Right ventricle myocardium inferior (tissue), 1 donor: ENCODE measurements at regions not wholly inside any gene's neighbourhood (a gene's known extent, or its start where the extent isn't known, plus 50 kb on each side); places are given as distances from the start of the nearest gene placed in this dataset.
"Not testable (repeated sequence)": the region's sequence is repeated elsewhere in the genome, so short reads cannot be mapped to it uniquely, and the experiment has no call there.

Experiments
- ATAC-seq: fragments of 200-7000 bp; cut with Tn5 transposase; one replicate; pipeline ENCODE4 v1.9.1; 2020; ENCODE audit warnings: mild to moderate bottlenecking, moderate library complexity
- DNase-seq: peaks from one replicate; pipeline ENCODE4 v3.0.0; 2021; ENCODE audit errors: missing footprints
- intact Hi-C: fragments of 100-400 bp; cut with DNase I; formaldehyde crosslinking; loops from one replicate; pipeline ENCODE4 v1.11.0; 2022
- donor health status: DM: no; HTN: yes; CAD: no; lungs with severe emphysema.

- DNase-seq, intact Hi-C loops, ATAC-seq: not testable (repeated sequence)
Observed at GRCh38 chrX:131682735-131683134, 138.9 kb downstream of the OR13H1 start.

DNA sequence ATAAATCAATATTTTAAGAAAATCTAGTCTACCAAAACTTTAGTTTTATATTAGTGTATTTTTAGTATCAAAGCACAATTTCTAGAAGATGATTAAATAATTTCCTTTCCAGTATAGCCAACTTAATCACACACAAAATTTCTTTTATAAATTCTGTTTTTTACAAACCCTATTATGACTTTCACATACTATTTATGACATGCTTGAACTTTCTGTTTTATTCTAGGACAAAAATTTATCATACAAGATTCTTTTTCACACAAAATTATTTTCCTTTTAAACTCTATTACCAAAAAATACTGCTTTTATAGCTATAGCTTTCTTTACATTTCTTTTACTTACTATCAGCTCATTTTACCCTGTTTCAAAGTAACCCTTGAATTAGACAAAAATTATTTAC lies 149.5 kb downstream of the OR13H1 start:
- ATAC-seq (no peak), DNase-seq (no peak)
- intact Hi-C loops, result no loop called here

GRCh38 chrX:131696989-131697388 lies 153.1 kb downstream of the OR13H1 start:
- intact Hi-C loops, DNase-seq, ATAC-seq: not testable (repeated sequence)

DNA sequence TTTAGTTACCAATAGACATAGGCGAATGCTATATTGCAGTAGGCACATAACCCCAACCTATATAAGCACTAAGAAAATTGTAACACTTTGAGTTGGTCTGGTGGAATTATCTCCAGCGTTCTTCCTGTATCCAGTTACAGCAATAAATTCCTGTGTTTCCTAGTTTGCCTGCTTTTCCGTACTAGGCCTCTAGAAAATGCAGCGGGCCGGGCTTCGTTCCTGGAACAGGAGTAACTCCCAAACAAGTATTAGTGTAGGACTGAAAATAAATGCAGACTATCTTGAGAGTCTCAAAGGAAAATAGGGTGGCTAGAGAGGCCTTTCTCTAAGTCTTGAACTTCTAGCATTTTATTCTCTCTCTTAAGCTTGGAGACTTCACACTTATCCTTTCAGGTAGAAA lies 159.8 kb downstream of the OR13H1 start:
- ATAC-seq, result no peak
- DNase-seq, result no peak
- intact Hi-C loops, result no loop called here

DNA sequence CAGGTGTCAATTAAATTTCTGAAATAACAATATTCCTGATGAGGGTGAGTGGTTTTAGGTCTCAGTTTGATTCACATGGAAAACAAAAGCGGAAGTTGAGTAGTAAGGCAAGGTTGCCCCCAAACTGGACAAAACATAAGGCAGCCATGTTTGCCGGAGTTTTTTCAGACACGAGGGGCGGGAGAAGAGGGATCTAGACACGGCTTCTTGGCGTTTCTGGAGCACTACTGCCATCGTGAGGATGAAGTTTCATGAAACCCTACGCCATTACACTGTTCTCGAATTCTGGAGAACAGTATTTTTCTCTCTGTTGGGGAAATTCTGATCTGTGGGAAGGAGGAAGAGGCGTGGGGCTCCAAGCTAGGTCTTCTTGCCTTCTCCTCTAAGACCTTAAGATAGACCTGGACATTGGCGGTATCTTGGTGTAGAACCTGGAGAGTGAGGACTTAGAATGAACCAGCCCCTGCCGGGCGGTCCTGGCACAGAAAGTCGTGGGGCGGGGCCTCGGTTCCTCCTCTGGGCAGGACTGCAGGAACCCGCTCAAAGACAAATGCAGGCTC lies 160.3 kb downstream of the OR13H1 start:
- DNase-seq (no peak), ATAC-seq (no peak)
- intact Hi-C loops, result no loop called here

DNA sequence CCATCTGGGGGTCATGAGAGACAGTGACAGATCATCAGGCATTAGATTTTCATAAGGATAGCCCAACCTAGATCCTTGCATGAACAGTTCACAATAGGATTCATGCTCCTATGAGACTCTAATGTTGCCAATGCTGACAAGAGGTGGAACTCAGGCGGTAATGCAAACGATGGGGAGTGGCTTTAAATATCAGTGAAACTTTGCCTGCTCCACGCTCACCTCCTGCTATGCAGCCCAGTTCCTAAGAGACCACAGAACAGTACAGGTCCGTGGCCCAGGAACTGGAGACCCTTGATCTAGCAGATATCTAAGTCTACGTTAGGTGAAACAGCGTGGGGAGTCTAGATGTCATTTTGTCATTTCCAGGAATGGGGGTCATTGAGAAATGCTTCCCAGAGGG lies 165.7 kb downstream of the OR13H1 start:
- intact Hi-C loops, result no loop called here
- no peak for ATAC-seq
- DNase-seq, result no peak

- DNase-seq, result no peak
- ATAC-seq, result no peak
- intact Hi-C loops, result no loop called here
Observed at GRCh38 chrX:131711478-131711867, 167.6 kb downstream of the OR13H1 start.

DNA sequence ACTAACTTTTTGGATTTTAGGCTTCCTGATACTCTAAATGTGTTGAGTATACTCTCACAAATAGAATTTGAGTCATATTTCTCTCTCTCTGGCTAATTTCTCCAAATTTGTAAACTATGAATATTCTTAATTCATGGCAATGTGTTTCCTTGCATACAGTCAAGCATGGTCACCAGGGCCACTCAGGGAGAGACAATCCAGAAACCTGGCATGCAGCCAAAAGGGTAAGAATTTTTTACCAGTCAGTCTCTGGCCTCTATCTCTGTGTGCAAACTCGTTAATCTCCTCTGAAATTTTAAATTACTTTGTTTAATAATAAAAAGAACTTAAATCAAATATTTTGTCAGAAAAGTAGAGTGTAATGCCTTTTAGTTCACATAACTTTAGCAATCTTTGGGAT lies 179.8 kb downstream of the OR13H1 start:
- intact Hi-C loops, result no loop called here
- DNase-seq, result no peak
- ATAC-seq, result no peak

DNA sequence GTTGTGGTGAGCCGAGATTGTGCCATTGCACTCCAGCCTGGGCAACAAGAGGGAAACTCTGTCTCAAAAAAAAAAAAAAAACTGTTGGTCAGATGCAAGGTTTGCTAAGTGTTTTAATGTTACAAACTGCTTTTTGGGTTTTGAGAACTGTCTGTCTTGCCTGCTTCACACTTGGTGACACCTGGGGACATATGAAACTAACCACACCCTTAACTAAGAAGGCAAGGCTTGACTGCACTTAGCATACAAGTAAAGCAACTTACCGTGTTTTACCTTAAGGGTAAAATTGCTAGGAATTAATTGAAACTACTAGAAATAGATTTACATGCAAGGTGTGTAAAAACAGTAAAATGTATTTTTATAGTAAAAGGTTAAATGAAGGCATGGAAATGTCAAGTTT lies 180.4 kb downstream of the OR13H1 start:
- intact Hi-C loops, result no loop called here
- ATAC-seq (no peak), DNase-seq (no peak)

DNA sequence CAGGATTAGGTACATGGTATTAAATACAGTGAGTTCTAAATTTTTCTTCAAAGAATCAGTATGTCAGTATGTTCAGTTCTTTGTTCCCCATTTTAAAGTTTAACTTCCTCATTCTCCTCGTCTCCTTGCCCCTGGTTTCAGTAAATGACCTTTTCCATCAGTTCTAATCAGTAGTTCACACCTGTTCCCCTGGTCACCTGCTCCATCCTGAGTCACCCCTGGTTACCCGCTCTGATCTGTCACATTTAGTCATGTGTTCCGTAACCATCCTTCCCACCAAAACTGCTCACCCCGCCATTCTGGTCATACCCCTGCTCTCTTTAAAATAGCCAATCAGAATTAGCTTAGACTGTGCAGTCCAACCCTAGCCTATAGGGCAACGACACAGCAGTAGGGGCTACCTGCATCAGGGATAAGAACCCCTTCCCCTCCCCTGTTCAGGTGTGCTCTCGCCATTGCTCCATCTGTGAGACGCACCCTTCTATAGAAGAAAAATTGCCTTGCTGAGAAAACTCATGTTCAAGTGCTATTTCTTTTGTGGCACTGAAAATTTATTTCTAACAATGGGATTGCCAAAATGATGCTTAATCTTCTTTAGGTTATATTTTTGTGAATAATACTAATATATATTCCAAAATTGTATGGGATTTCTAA lies 181.3 kb downstream of the OR13H1 start:
- intact Hi-C loops, result no loop called here
- no peak for DNase-seq
- no peak for ATAC-seq

- DNase-seq, result no peak
- ATAC-seq, result no peak
- intact Hi-C loops, result no loop called here
Observed at GRCh38 chrX:131727778-131728177, 183.9 kb downstream of the OR13H1 start.

GRCh38 chrX:131728295-131729145 lies 184.6 kb downstream of the OR13H1 start:
- DNase-seq (no peak), ATAC-seq (no peak)
- intact Hi-C loops, result no loop called here

DNA sequence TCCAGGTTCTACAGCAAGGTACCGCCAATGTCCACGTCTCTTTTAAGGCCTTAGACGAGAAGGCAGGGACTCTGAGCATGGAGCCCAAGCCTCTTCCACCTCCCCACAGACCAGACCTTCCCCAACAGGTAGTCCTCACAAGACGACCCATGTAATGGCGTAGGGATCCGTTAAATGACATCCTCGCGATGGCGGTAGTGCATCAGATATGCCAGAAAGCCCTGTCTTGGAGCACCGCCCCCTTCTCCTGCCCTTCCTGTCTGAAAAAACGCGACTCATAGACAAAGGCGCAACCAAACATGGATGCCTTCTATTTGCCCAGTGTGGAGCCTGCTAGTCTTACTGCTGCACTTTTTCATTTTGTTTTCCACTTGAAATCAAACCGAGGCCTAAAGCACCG lies 185.4 kb downstream of the OR13H1 start:
- intact Hi-C loops, result no loop called here
- ATAC-seq (no peak), DNase-seq (no peak)

- DNase-seq (no peak), ATAC-seq (no peak)
- intact Hi-C loops, result no loop called here
Observed at GRCh38 chrX:131734621-131735020, 190.7 kb downstream of the OR13H1 start.

- ATAC-seq, result no peak
- DNase-seq, result no peak
- intact Hi-C loops, result no loop called here
Observed at GRCh38 chrX:131735127-131735526, 191.3 kb downstream of the OR13H1 start.

DNA sequence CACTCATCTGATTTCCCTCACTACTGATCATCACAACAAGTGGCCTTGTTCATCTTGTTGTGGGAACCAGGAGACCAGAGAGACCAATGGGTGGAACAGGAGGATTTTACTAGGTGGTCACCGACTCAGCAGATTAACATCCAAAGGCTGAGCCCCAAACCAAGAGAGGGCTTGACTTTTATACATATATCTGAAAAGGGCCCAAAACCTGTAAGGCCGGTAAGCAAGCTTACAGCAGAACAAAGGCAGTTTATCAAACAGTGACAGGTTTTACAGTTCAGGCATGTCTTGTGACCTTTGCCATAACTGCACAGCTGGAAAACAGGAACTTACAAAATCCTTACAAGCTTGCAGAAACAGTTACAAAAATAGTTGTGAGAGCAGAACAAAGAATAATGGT lies 195.9 kb downstream of the OR13H1 start:
- ATAC-seq, result no peak
- DNase-seq, result no peak
- intact Hi-C loops, result no loop called here

GRCh38 chrX:131741103-131741581 lies 197.3 kb downstream of the OR13H1 start:
- intact Hi-C loops, result no loop called here
- DNase-seq, result no peak
- no peak for ATAC-seq

DNA sequence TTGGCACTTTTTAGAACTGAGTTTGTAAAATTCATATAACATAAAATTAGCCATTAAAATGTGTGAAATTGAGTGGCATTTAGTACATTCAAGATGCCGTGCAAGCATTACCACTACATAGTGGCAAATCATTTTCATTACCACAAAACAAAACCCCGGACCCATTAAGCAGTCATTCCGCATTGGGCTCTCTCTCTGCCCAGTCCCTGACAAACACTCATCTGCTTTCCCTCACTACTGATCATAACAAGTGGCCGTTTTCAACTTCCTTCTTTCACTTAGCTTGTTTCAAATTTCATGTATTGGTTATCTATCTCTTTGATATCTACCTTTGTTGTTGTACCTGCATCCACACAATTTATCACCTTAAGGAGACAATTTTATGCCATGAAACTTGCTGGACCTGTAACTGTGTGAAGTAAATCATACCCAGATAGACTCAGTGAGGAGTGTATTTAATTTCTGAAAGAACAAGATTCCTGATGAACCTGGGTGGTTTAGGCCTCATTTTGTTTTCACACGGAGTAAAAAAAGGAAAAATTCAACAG lies 202.1 kb downstream of the OR13H1 start:
- intact Hi-C loops, result no loop called here

GRCh38 chrX:131746491-131746968 lies 202.7 kb downstream of the OR13H1 start:
- DNase-seq (no peak), ATAC-seq (no peak)
- intact Hi-C loops, result no loop called here

More for the DNA sequence above, 202.1 kb downstream of the OR13H1 start:
- DNase-seq (no peak), ATAC-seq (no peak)

DNA sequence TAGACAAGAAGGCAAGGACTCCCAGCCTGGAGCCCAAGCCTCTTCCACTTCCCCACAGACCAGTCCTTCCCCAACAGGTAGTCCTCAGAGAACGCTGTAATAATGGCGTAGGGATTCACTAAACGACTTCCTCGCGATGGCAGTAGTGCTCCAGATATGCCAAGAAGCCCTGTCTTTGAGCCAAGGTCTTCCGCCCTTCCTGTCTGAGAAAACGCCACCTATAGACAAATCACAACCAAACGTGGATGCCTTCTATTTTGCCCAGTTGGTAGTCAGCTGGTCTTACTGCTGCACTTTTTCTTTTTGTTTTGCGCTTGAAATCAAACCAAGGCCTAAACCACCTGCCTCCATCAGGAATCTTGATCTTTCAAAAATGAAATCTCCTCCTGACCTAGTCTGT lies 203.3 kb downstream of the OR13H1 start:
- no peak for ATAC-seq
- intact Hi-C loops, result no loop called here
- DNase-seq, result no peak
